ENCODE measurements at regions not wholly inside any gene's neighbourhood (a gene's known extent, or its start where the extent isn't known, plus 50 kb on each side); places are given as distances from the start of the nearest gene placed in this dataset.
"Not testable (repeated sequence)": the region's sequence is repeated elsewhere in the genome, so short reads cannot be mapped to it uniquely, and the experiment has no call there.

DNA sequence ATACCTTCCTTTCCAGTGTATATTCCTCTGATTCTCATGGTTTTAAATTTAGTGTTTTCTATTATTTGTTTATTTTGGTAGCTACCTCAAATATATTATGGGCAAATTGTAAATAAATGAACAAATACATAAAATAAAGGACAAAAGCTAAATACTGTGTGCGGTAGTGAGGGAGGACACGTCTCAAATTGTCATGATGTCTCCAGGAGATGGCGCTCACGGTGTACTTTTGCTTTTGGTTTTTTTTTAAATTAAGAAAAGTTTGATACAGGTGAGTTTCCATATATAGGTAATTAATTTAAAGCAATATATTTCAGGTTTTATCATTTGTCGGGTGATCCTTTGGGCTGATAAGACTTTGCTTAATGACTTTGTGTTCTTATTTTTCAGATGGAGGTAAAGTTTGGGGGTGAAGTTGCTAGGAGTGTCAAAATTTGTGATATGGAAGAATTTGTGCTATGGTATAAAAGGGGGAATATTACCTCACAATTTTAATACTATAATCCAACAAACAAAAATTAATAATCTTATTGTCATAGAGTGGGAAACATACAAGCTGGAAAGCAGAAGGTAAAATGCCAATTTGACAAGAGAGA is 68.4 kb upstream of the TMEM229A start:
- peak; percentile 2 to 12 for DNase-seq

DNA sequence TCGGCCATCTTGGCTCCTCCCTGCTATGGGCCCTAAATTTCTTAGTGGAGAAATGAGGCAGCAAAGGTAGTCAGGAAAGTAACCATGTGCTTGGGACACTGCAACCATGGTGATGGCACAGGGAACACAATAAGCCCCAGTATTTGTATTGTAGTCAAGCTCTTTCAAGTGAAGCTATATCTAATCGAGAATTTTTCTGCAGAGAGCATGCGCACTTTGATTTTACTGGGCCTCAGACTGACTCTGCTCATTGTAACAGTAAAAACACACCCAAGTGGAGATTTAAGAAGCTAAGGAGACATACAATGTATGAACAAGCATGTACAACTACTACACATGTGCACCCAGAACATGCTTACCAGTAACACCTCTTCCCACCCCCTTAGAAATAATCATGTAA is 67.3 kb upstream of the TMEM229A start:
- no peak for DNase-seq

DNA sequence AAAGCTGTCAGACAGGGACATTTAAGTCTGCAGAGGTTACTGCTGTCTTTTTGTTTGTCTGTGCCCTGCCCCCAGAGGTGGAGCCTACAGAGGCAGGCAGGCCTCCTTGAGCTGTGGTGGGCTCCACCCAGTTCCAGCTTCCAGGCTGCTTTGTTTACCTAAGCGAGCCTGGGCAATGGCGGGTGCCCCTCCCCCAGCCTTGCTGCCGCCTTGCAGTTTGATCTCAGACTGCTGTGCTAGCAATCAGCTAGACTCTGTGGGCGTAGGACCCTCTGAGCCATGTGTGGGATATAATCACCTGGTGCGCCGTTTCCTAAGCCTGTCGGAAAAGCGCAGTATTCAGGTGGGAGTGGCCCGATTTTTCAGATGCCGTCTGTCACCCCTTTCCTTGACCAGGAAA is 66.7 kb upstream of the TMEM229A start:
- not testable (repeated sequence) for DNase-seq

DNA sequence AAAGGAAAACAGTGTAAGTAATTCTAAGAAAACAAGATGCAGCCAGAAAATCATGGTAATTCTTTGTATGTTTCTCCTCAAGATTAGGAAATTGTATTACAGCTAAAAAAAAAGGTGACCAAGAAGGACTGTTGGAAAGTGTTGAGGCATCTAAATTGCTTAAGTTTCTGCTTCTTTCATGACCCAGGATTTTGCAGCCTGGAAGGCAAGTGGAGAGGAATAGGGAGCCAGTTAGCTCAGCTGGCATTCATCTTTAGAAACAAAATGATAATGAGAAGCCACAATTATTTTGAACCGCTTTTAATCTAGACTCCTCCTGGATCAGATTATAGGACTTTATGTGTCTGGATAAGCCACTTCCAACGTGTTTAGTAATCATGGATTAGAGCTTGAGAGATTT is 56.8 kb upstream of the TMEM229A start:
- no peak for DNase-seq

DNA sequence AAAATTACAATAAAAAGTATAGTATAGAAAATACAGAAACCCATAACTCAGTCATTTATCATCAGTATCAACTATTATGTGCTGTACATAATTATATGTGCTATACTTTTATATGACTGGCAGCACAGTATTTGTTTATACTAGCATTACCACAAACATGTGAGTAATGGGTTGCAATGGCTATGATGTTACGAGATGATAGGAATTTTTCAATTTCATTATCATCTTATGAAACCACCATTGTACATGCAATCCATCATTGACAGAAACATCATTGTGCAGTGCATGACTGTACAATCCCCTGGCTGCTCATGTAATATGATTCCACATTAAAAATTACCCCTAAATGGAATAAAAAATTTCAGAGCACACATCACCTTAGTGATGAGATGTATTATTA is 55.7 kb upstream of the TMEM229A start:
- no peak for DNase-seq

DNA sequence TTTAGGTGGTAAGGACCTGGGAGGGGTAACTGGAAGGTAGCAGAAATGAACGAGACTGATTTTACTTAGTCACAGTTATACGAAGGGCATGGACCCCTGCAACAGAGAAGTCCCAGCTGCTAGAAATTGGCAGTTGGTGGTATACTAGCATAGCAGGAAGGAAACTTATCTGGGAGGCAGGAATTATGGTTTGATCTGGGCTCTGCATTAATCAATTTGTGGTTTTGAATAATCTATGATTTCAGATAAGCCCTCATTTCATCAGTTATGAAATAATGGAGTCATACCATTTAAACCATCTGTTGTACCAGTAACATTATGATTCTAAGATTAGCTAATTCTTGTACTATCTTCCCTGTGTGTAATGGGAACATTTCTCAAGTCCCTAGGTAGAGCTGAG is 54.0 kb upstream of the TMEM229A start:
- DNase-seq, result no peak

DNA sequence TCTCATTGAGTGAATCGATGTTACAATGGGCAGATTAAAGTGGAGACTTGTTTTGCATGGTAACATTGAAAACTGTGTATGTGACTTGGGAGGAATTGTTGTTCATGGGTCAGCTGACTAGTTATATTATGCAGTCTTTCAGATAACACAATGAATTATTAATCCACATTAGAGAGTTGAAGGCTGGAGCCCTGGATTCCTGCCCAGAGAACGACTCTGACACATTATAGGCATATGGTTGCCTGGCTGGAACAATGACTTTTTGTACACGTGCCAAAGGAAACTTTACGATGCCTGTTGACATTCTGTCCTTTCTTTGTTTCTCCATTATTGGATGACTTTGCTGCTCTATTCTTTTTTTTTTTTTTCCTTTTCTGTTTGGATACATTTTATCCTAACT is 52.3 kb upstream of the TMEM229A start:
- no peak for DNase-seq

DNA sequence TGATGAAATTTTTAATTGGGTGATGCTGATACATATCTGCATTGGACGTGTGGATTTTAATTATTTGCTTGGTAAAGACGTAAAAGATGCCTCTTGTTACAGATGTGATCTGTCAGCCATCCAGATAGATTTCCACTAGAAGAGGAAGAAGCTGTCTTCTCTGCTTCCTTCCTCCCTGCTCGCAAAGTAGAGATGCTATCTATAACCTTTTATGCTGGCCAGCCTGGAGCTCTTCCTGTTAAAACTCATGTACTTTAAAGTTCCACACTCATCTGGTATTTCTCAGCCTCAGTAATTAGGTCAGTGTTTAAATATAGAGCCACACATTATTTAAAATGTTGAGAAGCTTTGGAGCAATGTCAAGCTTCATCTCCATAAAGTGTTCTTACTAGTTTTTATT is 51.2 kb upstream of the TMEM229A start:
- DNase-seq, result no peak

Measured in SHP77 (cell line).